ENCODE measurements at regions not wholly inside any gene's neighbourhood (a gene's known extent, or its start where the extent isn't known, plus 50 kb on each side); places are given as distances from the start of the nearest gene placed in this dataset.

DNA sequence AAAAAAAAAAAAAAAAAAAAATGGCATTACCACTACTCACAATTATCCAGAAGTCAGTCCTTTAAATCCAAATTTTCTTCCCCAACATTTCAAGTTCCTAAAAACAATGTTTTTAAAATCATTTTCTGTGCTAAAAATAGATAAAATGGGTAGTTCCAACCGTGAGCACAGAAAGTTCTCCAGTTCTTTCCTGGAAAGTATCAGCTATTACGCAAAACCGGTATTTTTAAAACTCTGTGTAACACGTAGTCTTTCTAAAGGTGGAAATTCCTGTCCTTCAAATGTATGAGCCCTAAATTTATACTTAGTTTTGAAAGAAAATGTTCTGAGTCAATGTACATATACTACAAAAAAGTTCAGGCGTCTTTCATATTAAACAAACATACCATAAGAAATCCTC is 83.5 kb upstream of the SCAF8 start:
- H2AFZ ChIP-seq (ENCODE audit: low read depth, low read length): no peak overlapping the region
- no peaks in the 10 kb centered on the region for H3K27me3 ChIP-seq (ENCODE audit: insufficient read depth, low read length, poor library complexity)
- no peaks in the 10 kb centered on the region for H3K79me2 ChIP-seq (ENCODE audit: insufficient read depth, low read length)
- no peak overlapping the region for H3K4me3 ChIP-seq (ENCODE audit: low read depth in 1 of 2, low read length in 2 of 2)
- ATAC-seq (ENCODE audit: insufficient read depth, low read depth): no peak
- no peak for DNase-seq
- H3K9me3 ChIP-seq (ENCODE audit: insufficient read depth, low read length, severe bottlenecking): no peaks in the 10 kb centered on the region
- H3K27ac ChIP-seq (ENCODE audit: low read length): no peak overlapping the region
- no peaks in the 10 kb centered on the region for H4K20me1 ChIP-seq (ENCODE audit: insufficient read depth, low read length)
- H3K4me2 ChIP-seq (ENCODE audit: insufficient read depth, low read length): no peak overlapping the region
- TF ChIP-seq, protein P1, sequence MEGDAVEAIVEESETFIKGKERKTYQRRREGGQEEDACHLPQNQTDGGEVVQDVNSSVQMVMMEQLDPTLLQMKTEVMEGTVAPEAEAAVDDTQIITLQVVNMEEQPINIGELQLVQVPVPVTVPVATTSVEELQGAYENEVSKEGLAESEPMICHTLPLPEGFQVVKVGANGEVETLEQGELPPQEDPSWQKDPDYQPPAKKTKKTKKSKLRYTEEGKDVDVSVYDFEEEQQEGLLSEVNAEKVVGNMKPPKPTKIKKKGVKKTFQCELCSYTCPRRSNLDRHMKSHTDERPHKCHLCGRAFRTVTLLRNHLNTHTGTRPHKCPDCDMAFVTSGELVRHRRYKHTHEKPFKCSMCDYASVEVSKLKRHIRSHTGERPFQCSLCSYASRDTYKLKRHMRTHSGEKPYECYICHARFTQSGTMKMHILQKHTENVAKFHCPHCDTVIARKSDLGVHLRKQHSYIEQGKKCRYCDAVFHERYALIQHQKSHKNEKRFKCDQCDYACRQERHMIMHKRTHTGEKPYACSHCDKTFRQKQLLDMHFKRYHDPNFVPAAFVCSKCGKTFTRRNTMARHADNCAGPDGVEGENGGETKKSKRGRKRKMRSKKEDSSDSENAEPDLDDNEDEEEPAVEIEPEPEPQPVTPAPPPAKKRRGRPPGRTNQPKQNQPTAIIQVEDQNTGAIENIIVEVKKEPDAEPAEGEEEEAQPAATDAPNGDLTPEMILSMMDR (IDR thresholded peaks at IDR 0.05; ENCODE audit: borderline replicate concordance, extremely low read depth, low read length, poor library complexity, severe bottlenecking): no peak
- TF ChIP-seq EZH2 (IDR thresholded peaks at IDR 0.05; ENCODE audit: borderline replicate concordance, low read depth, low read length, severe bottlenecking): no peak
- no peaks in the 10 kb centered on the region for H3K4me1 ChIP-seq (ENCODE audit: insufficient read depth, low read length)
- no peak overlapping the region for H3K9ac ChIP-seq (ENCODE audit: low read depth, low read length)
- H3K36me3 ChIP-seq (ENCODE audit: insufficient read depth, low read length): no peaks in the 10 kb centered on the region

DNA sequence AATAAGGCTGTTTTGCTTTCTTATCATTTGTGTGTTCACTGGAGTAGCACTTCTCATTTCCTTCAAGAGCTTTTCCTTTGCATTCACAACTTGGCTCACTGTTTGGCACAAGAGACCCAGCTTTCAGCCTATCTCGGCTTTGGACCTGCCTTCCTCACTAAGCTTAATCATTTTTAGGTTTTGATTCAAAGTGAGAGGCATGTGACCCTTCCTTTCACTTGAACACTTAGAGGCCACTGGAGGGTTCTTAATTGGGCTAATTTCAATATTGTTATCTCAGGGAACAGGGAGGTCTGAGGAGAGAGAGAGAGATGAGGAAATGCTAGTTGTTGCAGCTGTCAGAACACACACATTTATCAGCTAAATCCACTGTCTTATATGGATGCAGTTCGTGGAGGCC is 82.9 kb upstream of the SCAF8 start:
- no peaks in the 10 kb centered on the region for H3K79me2 ChIP-seq (ENCODE audit: insufficient read depth, low read length)

DNA sequence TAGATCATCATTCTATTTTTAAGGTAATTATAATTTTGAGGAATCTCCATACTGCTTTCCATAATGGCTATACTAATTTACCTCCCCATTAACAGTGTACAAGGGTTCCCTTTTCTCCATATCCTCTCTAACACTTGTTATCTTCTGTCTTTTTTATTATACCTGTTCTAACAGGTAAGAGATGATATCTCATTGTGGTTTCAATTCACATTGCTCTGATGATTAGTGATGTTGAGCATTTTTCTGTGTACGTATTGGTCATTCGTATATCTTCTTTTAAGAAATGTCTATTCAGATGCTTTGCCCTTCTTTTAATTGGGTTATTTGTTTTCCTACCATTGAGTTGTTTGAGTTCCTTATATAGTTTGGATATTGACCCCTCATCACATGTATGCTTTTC is 81.6 kb upstream of the SCAF8 start:
- Histone ChIP-seq H3K79me2 (ENCODE audit: insufficient read depth, low read length) (no peaks in the 10 kb centered on the region), H3K36me3 (ENCODE audit: insufficient read depth, low read length) (no peaks in the 10 kb centered on the region), H3K4me3 (ENCODE audit: low read depth in 1 of 2, low read length in 2 of 2) (no peak overlapping the region), H3K9me3 (ENCODE audit: insufficient read depth, low read length, severe bottlenecking) (no peaks in the 10 kb centered on the region), H4K20me1 (ENCODE audit: insufficient read depth, low read length) (no peaks in the 10 kb centered on the region), H3K27ac (ENCODE audit: low read length) (no peak overlapping the region), H3K4me1 (ENCODE audit: insufficient read depth, low read length) (no peaks in the 10 kb centered on the region), H3K4me2 (ENCODE audit: insufficient read depth, low read length) (no peak overlapping the region), H2AFZ (ENCODE audit: low read depth, low read length) (no peak overlapping the region), H3K27me3 (ENCODE audit: insufficient read depth, low read length, poor library complexity) (no peaks in the 10 kb centered on the region), H3K9ac (ENCODE audit: low read depth, low read length) (no peak overlapping the region)
- DNase-seq (no peak), ATAC-seq (ENCODE audit: insufficient read depth, low read depth) (no peak)
- TF ChIP-seq EZH2 (IDR thresholded peaks at IDR 0.05; ENCODE audit: borderline replicate concordance, low read depth, low read length, severe bottlenecking): no peak
- TF ChIP-seq, protein P1 (IDR thresholded peaks at IDR 0.05; ENCODE audit: borderline replicate concordance, extremely low read depth, low read length, poor library complexity, severe bottlenecking): no peak

More for the DNA sequence above, 82.9 kb upstream of the SCAF8 start:
- H2AFZ ChIP-seq (ENCODE audit: low read depth, low read length): no peak overlapping the region
- H4K20me1 ChIP-seq (ENCODE audit: insufficient read depth, low read length): no peaks in the 10 kb centered on the region
- ATAC-seq (ENCODE audit: insufficient read depth, low read depth) (no peak), DNase-seq (no peak)
- no peaks in the 10 kb centered on the region for H3K27me3 ChIP-seq (ENCODE audit: insufficient read depth, low read length, poor library complexity)
- H3K9me3 ChIP-seq (ENCODE audit: insufficient read depth, low read length, severe bottlenecking): no peaks in the 10 kb centered on the region
- H3K4me3 ChIP-seq (ENCODE audit: low read depth in 1 of 2, low read length in 2 of 2): no peak overlapping the region
- no peak for TF ChIP-seq EZH2 (IDR thresholded peaks at IDR 0.05; ENCODE audit: borderline replicate concordance, low read depth, low read length, severe bottlenecking)
- TF ChIP-seq, protein P1 (IDR thresholded peaks at IDR 0.05; ENCODE audit: borderline replicate concordance, extremely low read depth, low read length, poor library complexity, severe bottlenecking): no peak
- H3K36me3 ChIP-seq (ENCODE audit: insufficient read depth, low read length): no peaks in the 10 kb centered on the region
- no peak overlapping the region for H3K9ac ChIP-seq (ENCODE audit: low read depth, low read length)
- H3K4me2 ChIP-seq (ENCODE audit: insufficient read depth, low read length): no peak overlapping the region
- no peaks in the 10 kb centered on the region for H3K4me1 ChIP-seq (ENCODE audit: insufficient read depth, low read length)
- H3K27ac ChIP-seq (ENCODE audit: low read length): no peak overlapping the region

DNA sequence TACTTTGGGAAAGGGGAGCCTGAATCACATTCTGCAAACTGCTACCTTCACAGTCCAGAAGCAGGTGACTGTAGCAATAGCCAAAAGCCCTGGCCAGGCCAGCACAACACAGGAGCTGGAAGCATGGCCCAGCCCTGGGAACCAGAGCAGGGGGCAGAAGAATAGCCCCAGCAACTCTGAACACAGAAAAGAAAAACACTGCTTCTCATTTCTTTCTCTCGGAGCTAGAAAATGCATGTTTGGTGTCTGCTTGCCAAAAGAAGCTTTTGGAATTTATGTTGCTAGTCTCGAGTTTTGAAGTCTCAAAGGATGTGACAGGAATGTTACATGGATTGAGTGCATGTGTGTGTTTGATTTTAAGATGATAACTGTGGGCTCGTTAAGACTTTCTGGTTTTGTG is 79.8 kb upstream of the SCAF8 start:
- no peak overlapping the region for H3K27ac ChIP-seq (ENCODE audit: low read length)
- no peak for ATAC-seq (ENCODE audit: insufficient read depth, low read depth)

More for the DNA sequence above, 79.8 kb upstream of the SCAF8 start:
- H3K4me2 ChIP-seq (ENCODE audit: insufficient read depth, low read length): no peak overlapping the region
- H3K4me3 ChIP-seq (ENCODE audit: low read depth in 1 of 2, low read length in 2 of 2): no peak overlapping the region
- no peak overlapping the region for H3K9ac ChIP-seq (ENCODE audit: low read depth, low read length)
- no peaks in the 10 kb centered on the region for H3K4me1 ChIP-seq (ENCODE audit: insufficient read depth, low read length)
- peaks cover 2% of the 10 kb centered on the region for H3K27me3 ChIP-seq (ENCODE audit: insufficient read depth, low read length, poor library complexity)
- no peak overlapping the region for H2AFZ ChIP-seq (ENCODE audit: low read depth, low read length)
- H3K9me3 ChIP-seq (ENCODE audit: insufficient read depth, low read length, severe bottlenecking): no peaks in the 10 kb centered on the region
- no peaks in the 10 kb centered on the region for H4K20me1 ChIP-seq (ENCODE audit: insufficient read depth, low read length)
- DNase-seq: no peak
- no peaks in the 10 kb centered on the region for H3K79me2 ChIP-seq (ENCODE audit: insufficient read depth, low read length)
- H3K36me3 ChIP-seq (ENCODE audit: insufficient read depth, low read length): no peaks in the 10 kb centered on the region
- TF ChIP-seq, protein P1 (IDR thresholded peaks at IDR 0.05; ENCODE audit: borderline replicate concordance, extremely low read depth, low read length, poor library complexity, severe bottlenecking): no peak
- no peak for TF ChIP-seq EZH2 (IDR thresholded peaks at IDR 0.05; ENCODE audit: borderline replicate concordance, low read depth, low read length, severe bottlenecking)

All from DND-41 (cell line).